Body of pancreas (tissue), 4 donors: ENCODE measurements at regions not wholly inside any gene's neighbourhood (a gene's known extent, or its start where the extent isn't known, plus 50 kb on each side); places are given as distances from the start of the nearest gene placed in this dataset.

Source experiments
- ATAC-seq: fragments of 150-250 bp; one replicate; pipeline ENCODE4 v1.9.1; 2016
- DNase-seq, 4 donors: peaks; one replicate each; pipeline ENCODE4 v3.0.0-alpha.2; 2019
- H3K27ac ChIP-seq, 4 donors: fragments of 200-600 bp; sonication (generic); 1 replicate in 3 of 4; 2 replicates in 1 of 4; pipeline versions ENCODE4 v1.5.1 to v1.6.1; 2016 to 2019; ENCODE audit warnings: mild to moderate bottlenecking in 1 of 4, mixed read lengths in 1 of 4, moderate library complexity in 1 of 4
- H3K27me3 ChIP-seq, 2 donors: fragments of 200-600 bp; sonication (generic); one replicate each; pipeline ENCODE4 v1.6.0; 2016; ENCODE audit warnings: mild to moderate bottlenecking in 1 of 2
- H3K36me3 ChIP-seq, 2 donors: fragments of 200-600 bp; sonication (generic); replicated peaks in 1 of 2; 2 replicates each; pipeline ENCODE4 v1.5.1; 2016; ENCODE audit warnings: low read depth in 2 of 2; ENCODE audit not compliant: insufficient read depth in 1 of 2
- H3K4me1 ChIP-seq: fragments of 200-600 bp; sonication (generic); one replicate; pipeline ENCODE4 v1.6.0; 2016
- H3K4me3 ChIP-seq, 2 donors: fragments of 200-600 bp; sonication (generic); 1 replicate in 1 of 2; 2 replicates in 1 of 2; pipeline ENCODE4 v1.5.1; 2016 to 2019
- H3K9me3 ChIP-seq, 3 donors: fragments of 200-600 bp; sonication (generic); 1 replicate in 2 of 3; 2 replicates in 1 of 3; pipeline ENCODE4 v1.5.1; 2016
- CTCF ChIP-seq, 7 experiments: fragments of 450-650 bp in 4 of 7; fragments of 200-600 bp in 3 of 7; sonication (generic) in 3 of 7; IDR thresholded peaks; one replicate each; pipeline ENCODE4 v1.5.1; 2016 to 2019; ENCODE audit warnings: antibody characterized with exemption in 7 of 7
- POLR2A ChIP-seq, 3 donors: fragments of 450-650 bp; IDR thresholded peaks; one replicate each; pipeline ENCODE4 v1.6.1; 2016; ENCODE audit warnings: antibody characterized with exemption in 3 of 3, mild to moderate bottlenecking in 2 of 3
- WGBS, 2 donors: methylation state at CpG; one replicate each; pipeline ENCODE4 v1.1.5; 2017; 5-methylcytosine and 5-hydroxymethylcytosine counted together
- intact Hi-C: fragments of 100-400 bp; cut with DNase I; formaldehyde crosslinking; loops from one replicate; pipeline ENCODE4 v1.15.1; 2023

GRCh38 chr3:168341956-168342936 lies 246.5 kb upstream of the GOLIM4 start:
- DNase-seq: no peak
- H3K36me3 ChIP-seq: no peaks in the 10 kb centered on the region
- TF ChIP-seq POLR2A (IDR thresholded peaks at IDR 0.05) (no peak), CTCF (IDR thresholded peaks at IDR 0.05) (no peak)
- H3K9me3 ChIP-seq: no peaks in the 10 kb centered on the region
- no peak for ATAC-seq
- intact Hi-C loops: no loop called here
- no peak overlapping the region for H3K4me3 ChIP-seq
- peaks cover 28% of the 10 kb centered on the region for H3K4me1 ChIP-seq
- no peaks in the 10 kb centered on the region for H3K27me3 ChIP-seq
- 26 to 32% methylated on average over 2 of the region's 2 CpGs for WGBS, 2 donors
- no peak overlapping the region for H3K27ac ChIP-seq

GRCh38 chr3:168341192-168341815 lies 245.6 kb upstream of the GOLIM4 start:
- no peak for DNase-seq
- no peaks in the 10 kb centered on the region for H3K27me3 ChIP-seq
- intact Hi-C loops: no loop called here
- H3K4me3 ChIP-seq: no peak overlapping the region
- ATAC-seq: no peak
- no peaks in the 10 kb centered on the region for H3K36me3 ChIP-seq
- TF ChIP-seq CTCF (IDR thresholded peaks at IDR 0.05): no peak
- no peak for TF ChIP-seq POLR2A (IDR thresholded peaks at IDR 0.05)
- peaks cover 28% of the 10 kb centered on the region for H3K4me1 ChIP-seq
- WGBS, 2 donors: 20 to 28% methylated on average over 3 of the region's 3 CpGs
- H3K9me3 ChIP-seq: no peaks in the 10 kb centered on the region
- no peak overlapping the region for H3K27ac ChIP-seq

GRCh38 chr3:168338161-168338560 lies 242.4 kb upstream of the GOLIM4 start:
- WGBS, 2 donors: 44 to 50% methylated on average over 1 of the region's 1 CpG
- TF ChIP-seq CTCF (IDR thresholded peaks at IDR 0.05): no peak
- no peak for TF ChIP-seq POLR2A (IDR thresholded peaks at IDR 0.05)
- H3K9me3 ChIP-seq: no peaks in the 10 kb centered on the region
- intact Hi-C loops: no loop called here
- H3K4me3 ChIP-seq: no peak overlapping the region
- H3K4me1 ChIP-seq: peaks cover 28% of the 10 kb centered on the region
- H3K27me3 ChIP-seq: no peaks in the 10 kb centered on the region
- no peak for ATAC-seq
- no peak overlapping the region for H3K27ac ChIP-seq
- H3K36me3 ChIP-seq: no peaks in the 10 kb centered on the region
- DNase-seq: no peak

GRCh38 chr3:168336276-168336675 lies 240.6 kb upstream of the GOLIM4 start:
- no peak for DNase-seq
- Histone ChIP-seq H3K36me3 (no peaks in the 10 kb centered on the region), H3K9me3 (no peaks in the 10 kb centered on the region), H3K27ac (no peak overlapping the region), H3K27me3 (no peaks in the 10 kb centered on the region), H3K4me1 (peaks cover 9% of the 10 kb centered on the region), H3K4me3 (no peak overlapping the region)
- intact Hi-C loops: no loop called here
- TF ChIP-seq CTCF (IDR thresholded peaks at IDR 0.05) (no peak), POLR2A (IDR thresholded peaks at IDR 0.05) (no peak)
- no peak for ATAC-seq
- WGBS, 2 donors: 73 to 78% methylated on average over 3 of the region's 3 CpGs
